Sigmoid colon (tissue), 4 donors: ENCODE measurements at regions not wholly inside any gene's neighbourhood (a gene's known extent, or its start where the extent isn't known, plus 50 kb on each side); places are given as distances from the start of the nearest gene placed in this dataset.

Source experiments
- POLR2AphosphoS5 ChIP-seq, 4 donors: sonication (generic); formaldehyde crosslinking; IDR thresholded peaks; one replicate each; pipeline ENCODE4 v1.6.1; 2017; ENCODE audit warnings: antibody characterized with exemption in 4 of 4
- TF ChIP-seq, protein P1 (sequence below), 4 experiments: fragments of 450-650 bp in 3 of 4; fragments of 200-600 bp in 1 of 4; IDR thresholded peaks; one replicate each; pipeline ENCODE4 v1.5.1; 2016 to 2019; ENCODE audit warnings: antibody characterized with exemption in 4 of 4, mild to moderate bottlenecking in 3 of 4, moderate library complexity in 2 of 4

- TF ChIP-seq POLR2AphosphoS5 (IDR thresholded peaks at IDR 0.05), result no peak
- TF ChIP-seq, protein P1, sequence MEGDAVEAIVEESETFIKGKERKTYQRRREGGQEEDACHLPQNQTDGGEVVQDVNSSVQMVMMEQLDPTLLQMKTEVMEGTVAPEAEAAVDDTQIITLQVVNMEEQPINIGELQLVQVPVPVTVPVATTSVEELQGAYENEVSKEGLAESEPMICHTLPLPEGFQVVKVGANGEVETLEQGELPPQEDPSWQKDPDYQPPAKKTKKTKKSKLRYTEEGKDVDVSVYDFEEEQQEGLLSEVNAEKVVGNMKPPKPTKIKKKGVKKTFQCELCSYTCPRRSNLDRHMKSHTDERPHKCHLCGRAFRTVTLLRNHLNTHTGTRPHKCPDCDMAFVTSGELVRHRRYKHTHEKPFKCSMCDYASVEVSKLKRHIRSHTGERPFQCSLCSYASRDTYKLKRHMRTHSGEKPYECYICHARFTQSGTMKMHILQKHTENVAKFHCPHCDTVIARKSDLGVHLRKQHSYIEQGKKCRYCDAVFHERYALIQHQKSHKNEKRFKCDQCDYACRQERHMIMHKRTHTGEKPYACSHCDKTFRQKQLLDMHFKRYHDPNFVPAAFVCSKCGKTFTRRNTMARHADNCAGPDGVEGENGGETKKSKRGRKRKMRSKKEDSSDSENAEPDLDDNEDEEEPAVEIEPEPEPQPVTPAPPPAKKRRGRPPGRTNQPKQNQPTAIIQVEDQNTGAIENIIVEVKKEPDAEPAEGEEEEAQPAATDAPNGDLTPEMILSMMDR (IDR thresholded peaks at IDR 0.05), result no peak
Observed at GRCh38 chr15:39333896-39334295, 247.0 kb upstream of the THBS1 start.
